Panc1 (cell line): ENCODE measurements at regions not wholly inside any gene's neighbourhood (a gene's known extent, or its start where the extent isn't known, plus 50 kb on each side); places are given as distances from the start of the nearest gene placed in this dataset.

ENCODE experiments used
- POLR2AphosphoS5 ChIP-seq: IDR thresholded peaks from 2 replicates; pipeline ENCODE4 v1.6.1; 2012; ENCODE audit warnings: mild to moderate bottlenecking, low read depth, low read length, moderate library complexity
- TF ChIP-seq, protein P1 (sequence below): fragments of 450-650 bp; IDR thresholded peaks from 2 replicates; pipeline ENCODE4 v1.5.1; 2017; ENCODE audit warnings: mild to moderate bottlenecking

DNA sequence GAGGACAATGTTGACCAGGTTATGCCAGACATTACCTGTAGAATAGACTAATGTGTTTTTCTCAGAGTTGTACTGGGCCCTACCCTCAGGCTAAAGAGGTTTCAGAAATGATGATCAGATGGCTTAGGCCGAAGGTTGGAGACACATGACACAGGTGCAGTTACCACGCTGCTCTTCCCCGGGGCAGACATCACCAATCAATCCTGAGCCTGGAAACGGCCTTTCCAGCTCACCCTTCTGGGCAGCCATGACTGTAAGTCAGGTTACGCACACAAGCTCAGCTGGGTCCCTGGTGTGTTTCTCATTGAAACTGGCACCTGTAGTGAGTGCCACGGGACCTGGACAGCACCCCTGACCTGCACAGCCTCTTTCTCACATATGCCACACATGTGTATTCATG, 299.3 kb downstream of the UQCRFS1 start:
- TF ChIP-seq, protein P1, sequence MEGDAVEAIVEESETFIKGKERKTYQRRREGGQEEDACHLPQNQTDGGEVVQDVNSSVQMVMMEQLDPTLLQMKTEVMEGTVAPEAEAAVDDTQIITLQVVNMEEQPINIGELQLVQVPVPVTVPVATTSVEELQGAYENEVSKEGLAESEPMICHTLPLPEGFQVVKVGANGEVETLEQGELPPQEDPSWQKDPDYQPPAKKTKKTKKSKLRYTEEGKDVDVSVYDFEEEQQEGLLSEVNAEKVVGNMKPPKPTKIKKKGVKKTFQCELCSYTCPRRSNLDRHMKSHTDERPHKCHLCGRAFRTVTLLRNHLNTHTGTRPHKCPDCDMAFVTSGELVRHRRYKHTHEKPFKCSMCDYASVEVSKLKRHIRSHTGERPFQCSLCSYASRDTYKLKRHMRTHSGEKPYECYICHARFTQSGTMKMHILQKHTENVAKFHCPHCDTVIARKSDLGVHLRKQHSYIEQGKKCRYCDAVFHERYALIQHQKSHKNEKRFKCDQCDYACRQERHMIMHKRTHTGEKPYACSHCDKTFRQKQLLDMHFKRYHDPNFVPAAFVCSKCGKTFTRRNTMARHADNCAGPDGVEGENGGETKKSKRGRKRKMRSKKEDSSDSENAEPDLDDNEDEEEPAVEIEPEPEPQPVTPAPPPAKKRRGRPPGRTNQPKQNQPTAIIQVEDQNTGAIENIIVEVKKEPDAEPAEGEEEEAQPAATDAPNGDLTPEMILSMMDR = no peak
- TF ChIP-seq POLR2AphosphoS5 = no peak
